ENCODE measurements at regions not wholly inside any gene's neighbourhood (a gene's known extent, or its start where the extent isn't known, plus 50 kb on each side); places are given as distances from the start of the nearest gene placed in this dataset.

GRCh38 chr3:153573481-153573880 is 411.5 kb downstream of the RAP2B start:
- H3K27me3 ChIP-seq (ENCODE audit: control insufficient read depth in 3 of 3, insufficient read depth in 3 of 3, low read length in 3 of 3), result no peaks in the 10 kb centered on the region
- no peak overlapping the region for H3K27ac ChIP-seq (ENCODE audit: low read depth, low read length)
- no peaks in the 10 kb centered on the region for H3K4me1 ChIP-seq (ENCODE audit: control insufficient read depth in 3 of 3, insufficient read depth in 3 of 3, low read length in 3 of 3)
- no peaks in the 10 kb centered on the region for H3K36me3 ChIP-seq (ENCODE audit: control insufficient read depth in 3 of 3, insufficient read depth in 3 of 3, low read length in 3 of 3)
- no peaks in the 10 kb centered on the region for H3K9me3 ChIP-seq (ENCODE audit: control insufficient read depth in 3 of 3, low read length in 3 of 3)
- no peak overlapping the region for H3K4me3 ChIP-seq (ENCODE audit: low read length in 3 of 3)
- H3K9ac ChIP-seq (ENCODE audit: low read depth in 1 of 3, low read length in 3 of 3), result no peak overlapping the region

GRCh38 chr3:153574445-153574844 is 412.4 kb downstream of the RAP2B start:
- no peak overlapping the region for H3K9ac ChIP-seq (ENCODE audit: low read depth in 1 of 3, low read length in 3 of 3)
- no peaks in the 10 kb centered on the region for H3K36me3 ChIP-seq (ENCODE audit: control insufficient read depth in 3 of 3, insufficient read depth in 3 of 3, low read length in 3 of 3)
- no peaks in the 10 kb centered on the region for H3K9me3 ChIP-seq (ENCODE audit: control insufficient read depth in 3 of 3, low read length in 3 of 3)

DNA sequence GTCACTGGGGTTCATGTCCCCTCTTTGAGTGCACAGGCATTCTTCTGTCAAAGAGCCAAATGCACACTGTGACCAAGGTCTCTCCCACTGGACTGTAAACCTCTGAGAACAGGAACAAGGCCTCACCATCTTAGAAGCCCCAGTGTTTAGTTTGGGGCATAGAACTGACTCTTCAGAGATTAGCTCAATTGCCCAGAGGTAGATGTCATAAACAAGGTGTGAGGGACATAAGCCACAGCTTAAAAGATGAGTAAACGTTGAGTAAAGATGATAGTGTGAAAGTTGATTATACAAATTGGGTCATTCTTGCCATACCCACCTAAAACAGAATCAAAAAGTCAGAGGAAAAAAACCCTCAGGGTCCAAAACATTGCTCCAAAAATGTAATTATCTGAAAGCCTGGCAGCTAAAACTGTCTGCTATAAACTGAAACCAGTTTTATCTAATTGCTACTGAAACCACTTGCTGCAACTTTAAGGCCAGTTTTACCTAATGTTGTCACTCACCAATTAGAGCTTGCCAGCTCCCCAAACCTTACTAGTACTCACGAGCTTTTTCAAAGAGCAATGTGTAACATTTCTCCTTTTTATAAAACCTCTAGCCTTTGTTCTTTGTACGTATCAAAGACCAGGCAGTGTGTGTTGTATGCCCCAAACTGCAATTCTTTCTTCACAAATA is 415.2 kb downstream of the RAP2B start:
- Histone ChIP-seq H3K4me1 (ENCODE audit: control insufficient read depth in 3 of 3, insufficient read depth in 3 of 3, low read length in 3 of 3) (no peaks in the 10 kb centered on the region), H3K9me3 (ENCODE audit: control insufficient read depth in 3 of 3, low read length in 3 of 3) (no peaks in the 10 kb centered on the region), H3K4me3 (ENCODE audit: low read length in 3 of 3) (no peak overlapping the region), H3K36me3 (ENCODE audit: control insufficient read depth in 3 of 3, insufficient read depth in 3 of 3, low read length in 3 of 3) (no peaks in the 10 kb centered on the region), H3K27me3 (ENCODE audit: control insufficient read depth in 3 of 3, insufficient read depth in 3 of 3, low read length in 3 of 3) (no peaks in the 10 kb centered on the region), H3K27ac (ENCODE audit: low read depth, low read length) (no peak overlapping the region), H3K9ac (ENCODE audit: low read depth in 1 of 3, low read length in 3 of 3) (no peak overlapping the region)

More at GRCh38 chr3:153574445-153574844, 412.4 kb downstream of the RAP2B start:
- H3K4me1 ChIP-seq (ENCODE audit: control insufficient read depth in 3 of 3, insufficient read depth in 3 of 3, low read length in 3 of 3), result no peaks in the 10 kb centered on the region
- H3K4me3 ChIP-seq (ENCODE audit: low read length in 3 of 3), result no peak overlapping the region
- H3K27me3 ChIP-seq (ENCODE audit: control insufficient read depth in 3 of 3, insufficient read depth in 3 of 3, low read length in 3 of 3), result no peaks in the 10 kb centered on the region
- no peak overlapping the region for H3K27ac ChIP-seq (ENCODE audit: low read depth, low read length)

DNA sequence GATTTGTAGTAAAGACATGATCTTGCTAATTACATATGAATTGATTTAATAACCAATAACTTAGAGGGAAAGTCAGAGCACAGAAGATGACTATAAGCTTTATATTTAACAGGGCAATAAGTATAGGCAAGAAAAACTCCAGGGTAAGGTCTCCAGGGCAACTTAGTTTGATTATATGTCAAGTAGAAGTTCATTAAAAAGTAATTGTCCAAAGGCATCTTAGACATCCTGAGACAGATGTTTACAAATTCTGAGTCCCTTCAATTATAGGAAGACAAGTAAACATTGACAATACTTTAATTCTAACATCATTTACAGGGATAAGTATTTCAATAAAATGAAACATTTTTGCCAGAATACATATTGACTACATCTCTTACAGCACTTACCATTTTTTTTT is 416.0 kb downstream of the RAP2B start:
- Histone ChIP-seq H3K9ac (ENCODE audit: low read depth in 1 of 3, low read length in 3 of 3) (no peak overlapping the region), H3K9me3 (ENCODE audit: control insufficient read depth in 3 of 3, low read length in 3 of 3) (no peaks in the 10 kb centered on the region), H3K27ac (ENCODE audit: low read depth, low read length) (no peak overlapping the region), H3K36me3 (ENCODE audit: control insufficient read depth in 3 of 3, insufficient read depth in 3 of 3, low read length in 3 of 3) (no peaks in the 10 kb centered on the region), H3K27me3 (ENCODE audit: control insufficient read depth in 3 of 3, insufficient read depth in 3 of 3, low read length in 3 of 3) (no peaks in the 10 kb centered on the region), H3K4me3 (ENCODE audit: low read length in 3 of 3) (no peak overlapping the region), H3K4me1 (ENCODE audit: control insufficient read depth in 3 of 3, insufficient read depth in 3 of 3, low read length in 3 of 3) (no peaks in the 10 kb centered on the region)

DNA sequence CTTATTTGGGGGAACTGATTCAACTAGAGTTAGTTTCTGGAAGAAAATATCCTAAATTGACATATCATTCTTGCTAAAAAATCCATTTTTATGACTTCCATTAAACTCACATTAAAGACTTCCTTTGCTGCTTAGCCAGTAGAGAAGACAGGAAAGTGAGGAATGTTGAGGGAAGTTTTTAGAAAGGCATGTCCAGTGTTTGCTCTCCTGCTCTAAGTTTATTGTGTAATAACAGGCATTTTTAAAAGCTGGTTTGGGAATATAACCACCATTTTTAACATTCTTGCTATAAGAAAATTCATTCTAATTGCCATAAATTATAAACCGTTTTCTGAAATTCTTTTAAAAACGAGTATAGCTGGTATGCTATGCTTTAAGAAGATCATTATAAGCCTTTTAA is 428.0 kb downstream of the RAP2B start:
- Histone ChIP-seq H3K9ac (ENCODE audit: low read depth in 1 of 3, low read length in 3 of 3) (no peak overlapping the region), H3K4me3 (ENCODE audit: low read length in 3 of 3) (no peak overlapping the region), H3K36me3 (ENCODE audit: control insufficient read depth in 3 of 3, insufficient read depth in 3 of 3, low read length in 3 of 3) (no peaks in the 10 kb centered on the region), H3K27ac (ENCODE audit: low read depth, low read length) (no peak overlapping the region), H3K4me1 (ENCODE audit: control insufficient read depth in 3 of 3, insufficient read depth in 3 of 3, low read length in 3 of 3) (no peaks in the 10 kb centered on the region), H3K27me3 (ENCODE audit: control insufficient read depth in 3 of 3, insufficient read depth in 3 of 3, low read length in 3 of 3) (no peaks in the 10 kb centered on the region), H3K9me3 (ENCODE audit: control insufficient read depth in 3 of 3, low read length in 3 of 3) (no peaks in the 10 kb centered on the region)

- Histone ChIP-seq H3K36me3 (ENCODE audit: control insufficient read depth in 3 of 3, insufficient read depth in 3 of 3, low read length in 3 of 3) (no peaks in the 10 kb centered on the region), H3K27me3 (ENCODE audit: control insufficient read depth in 3 of 3, insufficient read depth in 3 of 3, low read length in 3 of 3) (no peaks in the 10 kb centered on the region), H3K9me3 (ENCODE audit: control insufficient read depth in 3 of 3, low read length in 3 of 3) (no peaks in the 10 kb centered on the region), H3K27ac (ENCODE audit: low read depth, low read length) (no peak overlapping the region), H3K9ac (ENCODE audit: low read depth in 1 of 3, low read length in 3 of 3) (no peak overlapping the region), H3K4me3 (ENCODE audit: low read length in 3 of 3) (no peak overlapping the region), H3K4me1 (ENCODE audit: control insufficient read depth in 3 of 3, insufficient read depth in 3 of 3, low read length in 3 of 3) (no peaks in the 10 kb centered on the region)
Measured at GRCh38 chr3:153591561-153592245, 429.7 kb downstream of the RAP2B start.

DNA sequence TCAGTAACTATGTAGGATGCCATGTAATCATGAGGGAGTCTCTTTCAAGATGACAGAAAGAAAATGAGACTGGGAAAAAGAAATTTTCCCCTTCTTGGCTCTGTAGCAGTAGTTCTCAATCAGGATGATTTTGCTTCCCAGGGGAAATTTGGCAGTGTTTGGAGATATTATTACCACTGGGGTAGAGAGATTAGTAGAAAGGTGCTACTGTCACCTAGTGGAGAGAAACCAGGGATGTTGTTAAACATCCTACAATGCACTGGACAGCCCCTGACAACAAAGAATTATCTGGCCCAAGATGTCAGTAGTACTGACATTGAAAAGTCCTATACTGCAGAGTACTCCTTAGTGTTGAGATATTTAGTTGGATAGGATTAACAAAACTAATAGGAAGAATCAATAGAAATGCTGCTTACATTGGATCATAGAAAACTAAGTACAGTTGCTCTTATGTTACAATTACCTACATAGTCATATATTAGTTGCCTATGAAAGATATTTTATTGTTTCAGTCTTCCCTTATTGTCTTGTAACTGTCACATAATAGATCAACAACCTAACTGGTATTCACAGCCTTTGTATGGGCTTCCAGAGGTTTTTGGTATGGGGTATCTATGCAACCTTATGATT is 433.3 kb downstream of the RAP2B start:
- H3K27me3 ChIP-seq (ENCODE audit: control insufficient read depth in 3 of 3, insufficient read depth in 3 of 3, low read length in 3 of 3), result no peaks in the 10 kb centered on the region
- H3K4me1 ChIP-seq (ENCODE audit: control insufficient read depth in 3 of 3, insufficient read depth in 3 of 3, low read length in 3 of 3), result peaks cover 0 to 5% (median 0%) of the 10 kb centered on the region in 3 donors
- no peak overlapping the region for H3K4me3 ChIP-seq (ENCODE audit: low read length in 3 of 3)
- no peaks in the 10 kb centered on the region for H3K9me3 ChIP-seq (ENCODE audit: control insufficient read depth in 3 of 3, low read length in 3 of 3)
- H3K36me3 ChIP-seq (ENCODE audit: control insufficient read depth in 3 of 3, insufficient read depth in 3 of 3, low read length in 3 of 3), result no peaks in the 10 kb centered on the region
- H3K27ac ChIP-seq (ENCODE audit: low read depth, low read length), result no peak overlapping the region
- H3K9ac ChIP-seq (ENCODE audit: low read depth in 1 of 3, low read length in 3 of 3), result no peak overlapping the region

GRCh38 chr3:153596401-153596800 is 434.4 kb downstream of the RAP2B start:
- no peaks in the 10 kb centered on the region for H3K27me3 ChIP-seq (ENCODE audit: control insufficient read depth in 3 of 3, insufficient read depth in 3 of 3, low read length in 3 of 3)
- no peaks in the 10 kb centered on the region for H3K36me3 ChIP-seq (ENCODE audit: control insufficient read depth in 3 of 3, insufficient read depth in 3 of 3, low read length in 3 of 3)
- H3K9me3 ChIP-seq (ENCODE audit: control insufficient read depth in 3 of 3, low read length in 3 of 3), result no peaks in the 10 kb centered on the region
- H3K4me1 ChIP-seq (ENCODE audit: control insufficient read depth in 3 of 3, insufficient read depth in 3 of 3, low read length in 3 of 3), result peaks cover 0 to 5% (median 0%) of the 10 kb centered on the region in 3 donors
- no peak overlapping the region for H3K9ac ChIP-seq (ENCODE audit: low read depth in 1 of 3, low read length in 3 of 3)
- H3K4me3 ChIP-seq (ENCODE audit: low read length in 3 of 3), result no peak overlapping the region
- H3K27ac ChIP-seq (ENCODE audit: low read depth, low read length), result no peak overlapping the region

- peaks cover 0 to 5% (median 0%) of the 10 kb centered on the region in 3 donors for H3K4me1 ChIP-seq (ENCODE audit: control insufficient read depth in 3 of 3, insufficient read depth in 3 of 3, low read length in 3 of 3)
- H3K4me3 ChIP-seq (ENCODE audit: low read length in 3 of 3), result no peak overlapping the region
- no peaks in the 10 kb centered on the region for H3K36me3 ChIP-seq (ENCODE audit: control insufficient read depth in 3 of 3, insufficient read depth in 3 of 3, low read length in 3 of 3)
- H3K27me3 ChIP-seq (ENCODE audit: control insufficient read depth in 3 of 3, insufficient read depth in 3 of 3, low read length in 3 of 3), result no peaks in the 10 kb centered on the region
- no peaks in the 10 kb centered on the region for H3K9me3 ChIP-seq (ENCODE audit: control insufficient read depth in 3 of 3, low read length in 3 of 3)
- H3K9ac ChIP-seq (ENCODE audit: low read depth in 1 of 3, low read length in 3 of 3), result no peak overlapping the region
- no peak overlapping the region for H3K27ac ChIP-seq (ENCODE audit: low read depth, low read length)
Measured at GRCh38 chr3:153599685-153600084, 437.7 kb downstream of the RAP2B start.

DNA sequence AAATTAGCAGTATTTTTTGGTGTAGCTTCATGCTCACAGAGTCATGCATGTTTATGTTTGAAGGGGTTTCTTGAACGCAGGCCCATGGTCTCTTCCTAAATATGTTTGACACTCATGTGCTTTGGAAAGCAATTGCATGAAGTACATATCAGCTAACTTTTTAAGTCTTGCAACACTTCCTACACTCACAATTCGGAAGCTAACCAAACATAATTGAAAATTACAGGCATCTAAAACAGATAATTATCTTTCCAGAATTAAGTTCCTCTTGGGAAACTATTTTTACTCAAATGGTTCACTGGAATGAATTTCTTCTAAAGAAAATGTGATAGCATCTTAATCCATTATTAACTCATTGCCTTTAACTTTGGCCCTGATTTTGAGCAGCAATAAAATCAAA is 438.9 kb downstream of the RAP2B start:
- H3K27ac ChIP-seq (ENCODE audit: low read depth, low read length), result no peak overlapping the region
- no peaks in the 10 kb centered on the region for H3K9me3 ChIP-seq (ENCODE audit: control insufficient read depth in 3 of 3, low read length in 3 of 3)
- H3K27me3 ChIP-seq (ENCODE audit: control insufficient read depth in 3 of 3, insufficient read depth in 3 of 3, low read length in 3 of 3), result no peaks in the 10 kb centered on the region
- H3K9ac ChIP-seq (ENCODE audit: low read depth in 1 of 3, low read length in 3 of 3), result no peak overlapping the region
- peaks cover 0 to 5% (median 0%) of the 10 kb centered on the region in 3 donors for H3K4me1 ChIP-seq (ENCODE audit: control insufficient read depth in 3 of 3, insufficient read depth in 3 of 3, low read length in 3 of 3)
- no peak overlapping the region for H3K4me3 ChIP-seq (ENCODE audit: low read length in 3 of 3)
- H3K36me3 ChIP-seq (ENCODE audit: control insufficient read depth in 3 of 3, insufficient read depth in 3 of 3, low read length in 3 of 3), result no peaks in the 10 kb centered on the region
